ENCODE measurements at regions not wholly inside any gene's neighbourhood (a gene's known extent, or its start where the extent isn't known, plus 50 kb on each side); places are given as distances from the start of the nearest gene placed in this dataset.
"Not testable (repeated sequence)": the region's sequence is repeated elsewhere in the genome, so short reads cannot be mapped to it uniquely, and the experiment has no call there.

- ATAC-seq (no peak), DNase-seq (no peak)
- no peaks in the 10 kb centered on the region for H3K9me3 ChIP-seq (ENCODE audit: control insufficient read depth, low read length)
- intact Hi-C loops (cut with DNase I): no loop called here
- no peak overlapping the region for H3K4me3 ChIP-seq (ENCODE audit: low read length)
- no peaks in the 10 kb centered on the region for H3K4me1 ChIP-seq (ENCODE audit: control insufficient read depth, insufficient read depth, low read length)
- H3K27me3 ChIP-seq (ENCODE audit: control insufficient read depth, insufficient read depth): no peaks in the 10 kb centered on the region
- H3K27ac ChIP-seq (ENCODE audit: low read length): no peak overlapping the region
- 56% methylated on average over 4 of the region's 4 CpGs for WGBS
These were observed 126.2 kb downstream of the KLF6 start for GRCh38 chr10:3658766-3659165.

GRCh38 chr10:3656214-3656613 is 128.8 kb downstream of the KLF6 start:
- no peaks in the 10 kb centered on the region for H3K9me3 ChIP-seq (ENCODE audit: control insufficient read depth, low read length)
- H3K27ac ChIP-seq (ENCODE audit: low read length): no peak overlapping the region
- DNase-seq (no peak), ATAC-seq (peak; percentile 57 to 70)
- H3K4me3 ChIP-seq (ENCODE audit: low read length): no peak overlapping the region
- H3K4me1 ChIP-seq (ENCODE audit: control insufficient read depth, insufficient read depth, low read length): no peaks in the 10 kb centered on the region
- WGBS: 64% methylated on average over 3 of the region's 3 CpGs
- intact Hi-C loops (cut with DNase I): no loop called here
- no peaks in the 10 kb centered on the region for H3K27me3 ChIP-seq (ENCODE audit: control insufficient read depth, insufficient read depth)

- H3K27me3 ChIP-seq (ENCODE audit: control insufficient read depth, insufficient read depth): no peaks in the 10 kb centered on the region
- DNase-seq (no peak), ATAC-seq (no peak)
- no peak overlapping the region for H3K4me3 ChIP-seq (ENCODE audit: low read length)
- H3K9me3 ChIP-seq (ENCODE audit: control insufficient read depth, low read length): no peaks in the 10 kb centered on the region
- no peaks in the 10 kb centered on the region for H3K4me1 ChIP-seq (ENCODE audit: control insufficient read depth, insufficient read depth, low read length)
- intact Hi-C loops (cut with DNase I): no loop called here
- H3K27ac ChIP-seq (ENCODE audit: low read length): no peak overlapping the region
- WGBS: 62% methylated on average over 7 of the region's 7 CpGs
These were observed 129.5 kb downstream of the KLF6 start for GRCh38 chr10:3655528-3655927.

- H3K27ac ChIP-seq (ENCODE audit: low read length): no peak overlapping the region
- H3K4me3 ChIP-seq (ENCODE audit: low read length): no peak overlapping the region
- 82% methylated on average over 1 of the region's 1 CpG for WGBS
- intact Hi-C loops (cut with DNase I): no loop called here
- no peaks in the 10 kb centered on the region for H3K27me3 ChIP-seq (ENCODE audit: control insufficient read depth, insufficient read depth)
- no peaks in the 10 kb centered on the region for H3K4me1 ChIP-seq (ENCODE audit: control insufficient read depth, insufficient read depth, low read length)
- no peaks in the 10 kb centered on the region for H3K9me3 ChIP-seq (ENCODE audit: control insufficient read depth, low read length)
- DNase-seq (no peak), ATAC-seq (no peak)
These were observed 130.0 kb downstream of the KLF6 start for GRCh38 chr10:3654980-3655379.

- DNase-seq (no peak), ATAC-seq (no peak)
- no peaks in the 10 kb centered on the region for H3K9me3 ChIP-seq (ENCODE audit: control insufficient read depth, low read length)
- intact Hi-C loops (cut with DNase I): no loop called here
- 79% methylated on average over 2 of the region's 2 CpGs for WGBS
- H3K4me1 ChIP-seq (ENCODE audit: control insufficient read depth, insufficient read depth, low read length): no peaks in the 10 kb centered on the region
- no peak overlapping the region for H3K4me3 ChIP-seq (ENCODE audit: low read length)
- H3K27me3 ChIP-seq (ENCODE audit: control insufficient read depth, insufficient read depth): no peaks in the 10 kb centered on the region
- H3K27ac ChIP-seq (ENCODE audit: low read length): no peak overlapping the region
These were observed 130.5 kb downstream of the KLF6 start for GRCh38 chr10:3654496-3654895.

- H3K4me3 ChIP-seq (ENCODE audit: low read length): peak overlapping the region; percentile 27
- H3K9me3 ChIP-seq (ENCODE audit: control insufficient read depth, low read length); H3K27me3 ChIP-seq (ENCODE audit: control insufficient read depth, insufficient read depth); H3K4me1 ChIP-seq (ENCODE audit: control insufficient read depth, insufficient read depth, low read length); DNase-seq; intact Hi-C loops (cut with DNase I); ATAC-seq; H3K27ac ChIP-seq (ENCODE audit: low read length): not testable (repeated sequence)
- 73% methylated on average over 2 of the region's 2 CpGs for WGBS
These were observed 131.7 kb downstream of the KLF6 start for GRCh38 chr10:3653303-3653702.

GRCh38 chr10:3652886-3653285 is 132.1 kb downstream of the KLF6 start:
- H3K27me3 ChIP-seq (ENCODE audit: control insufficient read depth, insufficient read depth): no peaks in the 10 kb centered on the region
- H3K4me3 ChIP-seq (ENCODE audit: low read length): peak overlapping the region; percentile 27
- no peak overlapping the region for H3K27ac ChIP-seq (ENCODE audit: low read length)
- 35% methylated on average over 13 of the region's 13 CpGs for WGBS
- H3K4me1 ChIP-seq (ENCODE audit: control insufficient read depth, insufficient read depth, low read length): no peaks in the 10 kb centered on the region
- peak in 1 of 3 donors; percentile 60 for DNase-seq
- intact Hi-C loops (cut with DNase I): no loop called here
- ATAC-seq: no peak
- H3K9me3 ChIP-seq (ENCODE audit: control insufficient read depth, low read length): no peaks in the 10 kb centered on the region

GRCh38 chr10:3651969-3652653 is 132.9 kb downstream of the KLF6 start:
- WGBS: 97% methylated on average over 6 of the region's 6 CpGs
- Histone ChIP-seq H3K9me3 (ENCODE audit: control insufficient read depth, low read length) (no peaks in the 10 kb centered on the region), H3K27ac (ENCODE audit: low read length) (no peak overlapping the region), H3K4me3 (ENCODE audit: low read length) (no peak overlapping the region), H3K27me3 (ENCODE audit: control insufficient read depth, insufficient read depth) (no peaks in the 10 kb centered on the region), H3K4me1 (ENCODE audit: control insufficient read depth, insufficient read depth, low read length) (no peaks in the 10 kb centered on the region)
- ATAC-seq (no peak), DNase-seq (no peak)
- intact Hi-C loops (cut with DNase I): no loop called here

- 88% methylated on average over 6 of the region's 6 CpGs for WGBS
- intact Hi-C loops (cut with DNase I): no loop called here
- Histone ChIP-seq H3K9me3 (ENCODE audit: control insufficient read depth, low read length) (no peaks in the 10 kb centered on the region), H3K4me3 (ENCODE audit: low read length) (no peak overlapping the region), H3K27me3 (ENCODE audit: control insufficient read depth, insufficient read depth) (no peaks in the 10 kb centered on the region), H3K27ac (ENCODE audit: low read length) (no peak overlapping the region), H3K4me1 (ENCODE audit: control insufficient read depth, insufficient read depth, low read length) (no peaks in the 10 kb centered on the region)
- ATAC-seq: no peak
- DNase-seq: no peak
These were observed 136.4 kb downstream of the KLF6 start for GRCh38 chr10:3648576-3648975.

- intact Hi-C loops (cut with DNase I): no loop called here
- WGBS: 67% methylated on average over 6 of the region's 6 CpGs
- no peak overlapping the region for H3K27ac ChIP-seq (ENCODE audit: low read length)
- no peaks in the 10 kb centered on the region for H3K9me3 ChIP-seq (ENCODE audit: control insufficient read depth, low read length)
- no peak overlapping the region for H3K4me3 ChIP-seq (ENCODE audit: low read length)
- no peak for ATAC-seq
- H3K4me1 ChIP-seq (ENCODE audit: control insufficient read depth, insufficient read depth, low read length): no peaks in the 10 kb centered on the region
- no peak for DNase-seq
- H3K27me3 ChIP-seq (ENCODE audit: control insufficient read depth, insufficient read depth): no peaks in the 10 kb centered on the region
These were observed 136.8 kb downstream of the KLF6 start for GRCh38 chr10:3648170-3648569.

- intact Hi-C loops (cut with DNase I): no loop called here
- Histone ChIP-seq H3K27me3 (ENCODE audit: control insufficient read depth, insufficient read depth) (no peaks in the 10 kb centered on the region), H3K4me3 (ENCODE audit: low read length) (no peak overlapping the region), H3K27ac (ENCODE audit: low read length) (no peak overlapping the region), H3K4me1 (ENCODE audit: control insufficient read depth, insufficient read depth, low read length) (no peaks in the 10 kb centered on the region), H3K9me3 (ENCODE audit: control insufficient read depth, low read length) (no peaks in the 10 kb centered on the region)
- ATAC-seq: no peak
- WGBS: 86% methylated on average over 8 of the region's 8 CpGs
- DNase-seq: no peak
These were observed 137.9 kb downstream of the KLF6 start for GRCh38 chr10:3647074-3647473.

GRCh38 chr10:3645406-3645805 is 139.6 kb downstream of the KLF6 start:
- WGBS: 91% methylated on average over 6 of the region's 6 CpGs

More at GRCh38 chr10:3645406-3645805, 139.6 kb downstream of the KLF6 start:
- DNase-seq (no peak), ATAC-seq (no peak)
- no peaks in the 10 kb centered on the region for H3K9me3 ChIP-seq (ENCODE audit: control insufficient read depth, low read length)
- no peak overlapping the region for H3K4me3 ChIP-seq (ENCODE audit: low read length)
- H3K27ac ChIP-seq (ENCODE audit: low read length): no peak overlapping the region
- no peaks in the 10 kb centered on the region for H3K27me3 ChIP-seq (ENCODE audit: control insufficient read depth, insufficient read depth)
- intact Hi-C loops (cut with DNase I): no loop called here
- H3K4me1 ChIP-seq (ENCODE audit: control insufficient read depth, insufficient read depth, low read length): no peaks in the 10 kb centered on the region
